ENCODE measurements at regions not wholly inside any gene's neighbourhood (a gene's known extent, or its start where the extent isn't known, plus 50 kb on each side); places are given as distances from the start of the nearest gene placed in this dataset.
"Not testable (repeated sequence)": the region's sequence is repeated elsewhere in the genome, so short reads cannot be mapped to it uniquely, and the experiment has no call there.

GRCh38 chr6:21935142-21935541 lies 341.6 kb downstream of the SOX4 start:
- DNase-seq = no peak

GRCh38 chr6:21935561-21936028 lies 342.0 kb downstream of the SOX4 start:
- DNase-seq = peak; percentile 39 to 43

GRCh38 chr6:21937466-21937865 lies 343.9 kb downstream of the SOX4 start:
- no peak for DNase-seq

GRCh38 chr6:21939066-21939465 lies 345.5 kb downstream of the SOX4 start:
- not testable (repeated sequence) for DNase-seq

- no peak for DNase-seq
Measured at GRCh38 chr6:21941926-21942325, 348.4 kb downstream of the SOX4 start.

- DNase-seq = no peak
Measured at GRCh38 chr6:21942897-21943296, 349.3 kb downstream of the SOX4 start.

- DNase-seq = no peak
Measured at GRCh38 chr6:21946298-21946783, 350.5 kb downstream of the PRL start.

- not testable (repeated sequence) for DNase-seq
Measured at GRCh38 chr6:21947227-21947626, 349.6 kb downstream of the PRL start.

- DNase-seq = no peak
Measured at GRCh38 chr6:21947731-21948386, 349.0 kb downstream of the PRL start.

- peak in 1 of 2 donors; percentile 41 for DNase-seq
Measured at GRCh38 chr6:21949211-21949801, 347.5 kb downstream of the PRL start.

- no peak for DNase-seq
Measured at GRCh38 chr6:21952367-21952766, 344.5 kb downstream of the PRL start.

- DNase-seq = peak in 1 of 2 donors; percentile 46
Measured at GRCh38 chr6:21953831-21954801, 342.7 kb downstream of the PRL start.

GRCh38 chr6:21955053-21955595 lies 341.7 kb downstream of the PRL start:
- no peak for DNase-seq

- DNase-seq = no peak
Measured at GRCh38 chr6:21955951-21956350, 340.9 kb downstream of the PRL start.

- no peak for DNase-seq
Measured at GRCh38 chr6:21958428-21958827, 338.4 kb downstream of the PRL start.

- no peak for DNase-seq
Measured at GRCh38 chr6:21961226-21961625, 335.6 kb downstream of the PRL start.

- DNase-seq = no peak
Measured at GRCh38 chr6:21965016-21965415, 331.8 kb downstream of the PRL start.

GRCh38 chr6:21965953-21966539 lies 330.8 kb downstream of the PRL start:
- no peak for DNase-seq

GRCh38 chr6:21967056-21967974 lies 329.5 kb downstream of the PRL start:
- DNase-seq = no peak

GRCh38 chr6:21968411-21968810 lies 328.4 kb downstream of the PRL start:
- DNase-seq = no peak

GRCh38 chr6:21969192-21969591 lies 327.6 kb downstream of the PRL start:
- no peak for DNase-seq

All from inflammatory macrophage treated with lipopolysaccharide for 1 hour (primary cell).